Ovary (tissue), 7 donors: ENCODE measurements at regions not wholly inside any gene's neighbourhood (a gene's known extent, or its start where the extent isn't known, plus 50 kb on each side); places are given as distances from the start of the nearest gene placed in this dataset.
"Not testable (repeated sequence)": the region's sequence is repeated elsewhere in the genome, so short reads cannot be mapped to it uniquely, and the experiment has no call there.

Experiments used
- DNase-seq, 5 donors: peaks; one replicate each; pipeline ENCODE4 v3.0.0-alpha.2; 2019 to 2020
- H3K27ac ChIP-seq, 2 donors: fragments of 200-600 bp; one replicate each; pipeline versions ENCODE4 v1.5.1 to v1.8.0; 2019 to 2022
- H3K27me3 ChIP-seq: fragments of 200-600 bp; one replicate; pipeline ENCODE4 v1.8.0; 2022
- H3K36me3 ChIP-seq: fragments of 200-600 bp; sonication (generic); one replicate; pipeline ENCODE4 v1.5.1; 2019
- H3K4me1 ChIP-seq: one replicate; pipeline ENCODE4 v1.8.1; 2013; ENCODE audit warnings: mild to moderate bottlenecking, moderate library complexity; ENCODE audit not compliant: insufficient read depth
- H3K4me3 ChIP-seq: fragments of 200-600 bp; sonication (generic); one replicate; pipeline ENCODE4 v1.5.1; 2017
- H3K9me3 ChIP-seq, 2 donors: fragments of 200-600 bp in 1 of 2; sonication (generic) in 1 of 2; one replicate each; pipeline versions ENCODE4 v1.5.1 to v1.8.1; 2013 to 2019; ENCODE audit warnings: mild to moderate bottlenecking in 1 of 2, moderate library complexity in 1 of 2
- CTCF ChIP-seq, 3 donors: fragments of 450-650 bp in 2 of 3; fragments of 200-600 bp in 1 of 3; IDR thresholded peaks; one replicate each; pipeline versions ENCODE4 v1.5.1 to v1.8.0; 2016 to 2022; ENCODE audit warnings: antibody characterized with exemption in 3 of 3, mild to moderate bottlenecking in 1 of 3
- EP300 ChIP-seq: sonication (generic); formaldehyde crosslinking; IDR thresholded peaks from one replicate; pipeline ENCODE4 v1.6.1; 2017; ENCODE audit warnings: antibody characterized with exemption
- POLR2A ChIP-seq: fragments of 450-650 bp; IDR thresholded peaks from one replicate; pipeline ENCODE4 v1.6.1; 2017; ENCODE audit warnings: antibody characterized with exemption, mild to moderate bottlenecking, moderate library complexity
- WGBS, 3 donors: extraction: QIAGEN DNeasy Blood & Tissue Kit in 1 of 3; methylation state at CpG; one replicate each; pipeline versions ENCODE4 v1.1.5 to v1.1.7; 2013 to 2017; 5-methylcytosine and 5-hydroxymethylcytosine counted together
- intact Hi-C, 4 donors: fragments of 100-400 bp; cut with DNase I; formaldehyde crosslinking; loops; one replicate each; pipeline versions ENCODE4 v1.11.0 to v1.15.1; 2022 to 2023
- donor health status: DM: no; HTN: no; CAD: no; lungs with moderate emphysema.
- donor health status: DM: no; HTN: no; CAD: no.
- donor health status: Bipolar disorder and iron deficiency.
- donor health status: DM: no; HTN: no; CAD: no.
- donor health status: DM: yes; HTN: yes; CAD: no.

- Histone ChIP-seq H3K36me3 (no peaks in the 10 kb centered on the region), H3K4me3 (no peak overlapping the region), H3K4me1 (no peaks in the 10 kb centered on the region), H3K27me3 (no peaks in the 10 kb centered on the region), H3K27ac (no peak overlapping the region), H3K9me3 (no peaks in the 10 kb centered on the region)
- TF ChIP-seq POLR2A (no peak), EP300 (no peak), CTCF (IDR thresholded peaks at IDR 0.05) (no peak)
- 88 to 92% (median 91%) methylated on average over 1 of the region's 1 CpG for WGBS, 3 donors
- intact Hi-C loops: no loop called here
- no peak for DNase-seq
Measured at GRCh38 chr3:21920421-21920861, 169.4 kb upstream of the ZNF385D start.

GRCh38 chr3:21923156-21923555 lies 172.1 kb upstream of the ZNF385D start:
- WGBS, 3 donors: 86 to 91% (median 87%) methylated on average over 1 of the region's 1 CpG
- H3K9me3 ChIP-seq, H3K4me3 ChIP-seq, H3K27me3 ChIP-seq, H3K36me3 ChIP-seq, H3K4me1 ChIP-seq, intact Hi-C loops, H3K27ac ChIP-seq, DNase-seq: not testable (repeated sequence)

GRCh38 chr3:21927261-21927660 lies 176.3 kb upstream of the ZNF385D start:
- no peak overlapping the region for H3K27ac ChIP-seq
- H3K36me3 ChIP-seq: no peaks in the 10 kb centered on the region
- intact Hi-C loops: no loop called here
- H3K9me3 ChIP-seq: no peaks in the 10 kb centered on the region
- TF ChIP-seq POLR2A (no peak), EP300 (no peak), CTCF (IDR thresholded peaks at IDR 0.05) (no peak)
- H3K4me1 ChIP-seq: no peaks in the 10 kb centered on the region
- H3K4me3 ChIP-seq: no peak overlapping the region
- WGBS, 3 donors: 36 to 40% (median 37%) methylated on average over 3 of the region's 3 CpGs
- no peak for DNase-seq
- no peaks in the 10 kb centered on the region for H3K27me3 ChIP-seq

GRCh38 chr3:21934591-21934990 lies 183.6 kb upstream of the ZNF385D start:
- intact Hi-C loops: no loop called here
- Histone ChIP-seq H3K27ac (no peak overlapping the region), H3K4me3 (no peak overlapping the region), H3K4me1 (no peaks in the 10 kb centered on the region), H3K9me3 (no peaks in the 10 kb centered on the region), H3K36me3 (no peaks in the 10 kb centered on the region), H3K27me3 (no peaks in the 10 kb centered on the region)
- DNase-seq: no peak
- TF ChIP-seq EP300 (no peak), CTCF (IDR thresholded peaks at IDR 0.05) (no peak), POLR2A (no peak)

- DNase-seq: no peak
- Histone ChIP-seq H3K36me3 (no peaks in the 10 kb centered on the region), H3K27ac (no peak overlapping the region), H3K9me3 (no peaks in the 10 kb centered on the region), H3K27me3 (no peaks in the 10 kb centered on the region), H3K4me1 (no peaks in the 10 kb centered on the region), H3K4me3 (no peak overlapping the region)
- 93 to 97% (median 94%) methylated on average over 2 of the region's 2 CpGs for WGBS, 3 donors
- intact Hi-C loops: no loop called here
- TF ChIP-seq CTCF (IDR thresholded peaks at IDR 0.05) (no peak), EP300 (no peak), POLR2A (no peak)
Measured at GRCh38 chr3:21936207-21936606, 185.2 kb upstream of the ZNF385D start.
